ENCODE measurements at regions not wholly inside any gene's neighbourhood (a gene's known extent, or its start where the extent isn't known, plus 50 kb on each side); places are given as distances from the start of the nearest gene placed in this dataset.

- TF ChIP-seq POLR2A (IDR thresholded peaks at IDR 0.05): no peak
- TF ChIP-seq CTCF (IDR thresholded peaks at IDR 0.05): no peak
These were observed 209.5 kb upstream of the C1orf174 start for GRCh38 chr1:4109628-4109940.
